HUES48 (cell line): ENCODE measurements at regions not wholly inside any gene's neighbourhood (a gene's known extent, or its start where the extent isn't known, plus 50 kb on each side); places are given as distances from the start of the nearest gene placed in this dataset.
"Not testable (repeated sequence)": the region's sequence is repeated elsewhere in the genome, so short reads cannot be mapped to it uniquely, and the experiment has no call there.

Experiments used
- H3K27ac ChIP-seq: one replicate; pipeline ENCODE4 v1.7.0; 2013; ENCODE audit warnings: low read depth, low read length, inconsistent platforms
- H3K27me3 ChIP-seq: 2 replicates; pipeline ENCODE4 v1.6.1; 2013; ENCODE audit warnings: mild to moderate bottlenecking, low read length; ENCODE audit not compliant: control insufficient read depth, insufficient read depth
- H3K36me3 ChIP-seq: 2 replicates; pipeline ENCODE4 v1.6.1; 2013; ENCODE audit warnings: low read length; ENCODE audit not compliant: control insufficient read depth, insufficient read depth
- H3K4me1 ChIP-seq: 2 replicates; pipeline ENCODE4 v1.6.1; 2013; ENCODE audit warnings: mild to moderate bottlenecking, low read length; ENCODE audit not compliant: control insufficient read depth, insufficient read depth
- H3K4me3 ChIP-seq: 2 replicates; pipeline ENCODE4 v1.5.1; 2013; ENCODE audit warnings: mild to moderate bottlenecking, low read depth, low read length
- H3K9ac ChIP-seq: 2 replicates; pipeline ENCODE4 v1.6.1; 2013; ENCODE audit warnings: mild to moderate bottlenecking, low read depth, low read length, moderate library complexity
- H3K9me3 ChIP-seq: 2 replicates; pipeline ENCODE4 v1.6.1; 2013; ENCODE audit warnings: low read length; ENCODE audit not compliant: control insufficient read depth, insufficient read depth

DNA sequence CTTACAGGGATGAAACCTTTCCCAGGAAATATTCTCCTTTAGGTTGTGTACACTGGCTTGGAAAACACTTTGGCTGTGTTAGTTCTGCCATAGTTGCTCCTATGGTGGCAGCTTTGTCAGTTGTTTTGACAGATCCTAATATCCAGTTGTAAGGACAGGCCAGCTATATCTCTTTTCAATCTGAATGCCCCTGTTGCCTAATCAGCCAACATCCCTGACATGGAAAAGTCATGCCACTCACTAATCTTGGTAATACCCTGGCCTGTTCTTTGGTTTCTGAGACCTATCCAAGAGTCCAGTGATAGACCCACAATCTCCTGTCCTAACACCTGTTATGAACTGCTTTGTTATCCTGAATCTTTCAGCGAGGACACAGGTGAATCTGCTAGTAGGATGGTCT, 148.8 kb downstream of the MRPL39 start:
- Histone ChIP-seq H3K4me3 (no peak overlapping the region), H3K9me3 (no peaks in the 10 kb centered on the region), H3K9ac (no peak overlapping the region), H3K4me1 (no peaks in the 10 kb centered on the region), H3K36me3 (no peaks in the 10 kb centered on the region), H3K27ac (no peak overlapping the region), H3K27me3 (no peaks in the 10 kb centered on the region)

DNA sequence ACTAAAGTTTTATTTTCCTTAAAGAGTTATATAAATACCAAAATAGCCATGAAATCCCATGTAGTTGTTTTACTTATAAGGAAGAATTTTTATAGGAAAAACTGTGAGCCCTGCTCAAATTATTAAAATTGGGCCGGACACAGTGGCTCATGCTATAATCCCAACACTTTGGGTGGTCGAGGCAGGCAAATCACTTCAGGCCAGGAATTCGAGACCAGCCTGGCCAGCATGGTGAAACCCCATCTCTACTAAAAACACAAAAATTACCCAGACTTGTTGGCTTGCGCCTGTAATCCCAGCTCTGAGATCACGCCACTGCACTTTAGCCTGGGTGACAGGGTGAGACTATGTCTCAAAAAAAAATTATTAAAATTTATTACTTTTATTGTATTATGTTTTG, 149.3 kb downstream of the MRPL39 start:
- no peak overlapping the region for H3K9ac ChIP-seq
- no peak overlapping the region for H3K4me3 ChIP-seq
- H3K36me3 ChIP-seq: no peaks in the 10 kb centered on the region
- H3K9me3 ChIP-seq: no peaks in the 10 kb centered on the region
- H3K4me1 ChIP-seq: no peaks in the 10 kb centered on the region
- H3K27ac ChIP-seq: no peak overlapping the region
- H3K27me3 ChIP-seq: no peaks in the 10 kb centered on the region

DNA sequence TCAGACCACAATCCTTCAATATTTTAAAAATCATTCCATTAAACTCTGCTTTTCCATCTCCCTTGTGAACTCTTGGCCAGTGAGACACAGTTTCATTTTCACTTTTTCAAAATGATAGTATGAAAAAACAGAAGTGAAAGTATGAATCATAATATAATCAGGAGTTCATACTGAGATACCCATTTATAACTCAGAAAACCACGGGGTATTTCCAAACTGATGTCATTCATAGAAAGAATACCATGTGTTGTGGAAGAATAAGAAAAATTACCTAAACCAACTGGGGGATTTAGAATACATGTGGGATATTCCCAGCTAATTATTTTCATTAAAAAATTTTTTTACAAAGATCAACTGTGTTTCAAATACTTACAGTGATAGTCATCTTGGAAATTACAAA, 149.9 kb downstream of the MRPL39 start:
- Histone ChIP-seq H3K9me3 (no peaks in the 10 kb centered on the region), H3K4me3 (no peak overlapping the region), H3K27me3 (no peaks in the 10 kb centered on the region), H3K4me1 (no peaks in the 10 kb centered on the region), H3K27ac (no peak overlapping the region), H3K9ac (no peak overlapping the region), H3K36me3 (no peaks in the 10 kb centered on the region)

GRCh38 chr21:25456672-25457071, 150.6 kb downstream of the MRPL39 start:
- Histone ChIP-seq H3K9me3 (no peaks in the 10 kb centered on the region), H3K9ac (no peak overlapping the region), H3K4me1 (no peaks in the 10 kb centered on the region)

DNA sequence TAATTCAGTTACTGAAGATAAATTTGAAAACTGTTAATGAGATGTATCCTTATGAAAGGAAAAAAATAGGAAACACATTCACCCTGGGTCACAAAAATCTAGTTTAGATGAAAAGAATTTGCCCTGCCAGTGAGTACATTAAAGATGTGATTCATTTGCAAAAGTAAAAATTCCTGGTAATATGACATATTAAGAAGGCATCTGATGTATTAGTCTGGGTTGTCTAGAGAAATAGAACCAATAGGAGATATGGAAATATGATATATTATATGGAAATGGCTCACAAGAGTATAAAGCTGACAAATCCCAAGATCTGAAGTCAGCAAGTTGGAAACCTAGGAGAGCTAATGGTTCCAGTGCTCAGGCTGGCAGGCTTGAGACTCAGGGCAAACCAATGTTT, 153.8 kb downstream of the MRPL39 start:
- Histone ChIP-seq H3K27me3 (no peaks in the 10 kb centered on the region), H3K9me3 (peaks cover 6% of the 10 kb centered on the region; the same call in 1 of the 2 replicates), H3K27ac (no peak overlapping the region), H3K4me3 (no peak overlapping the region), H3K9ac (no peak overlapping the region), H3K4me1 (no peaks in the 10 kb centered on the region), H3K36me3 (no peaks in the 10 kb centered on the region)

More at GRCh38 chr21:25456672-25457071, 150.6 kb downstream of the MRPL39 start:
- Histone ChIP-seq H3K36me3 (no peaks in the 10 kb centered on the region), H3K27me3 (no peaks in the 10 kb centered on the region), H3K27ac (no peak overlapping the region), H3K4me3 (no peak overlapping the region)

DNA sequence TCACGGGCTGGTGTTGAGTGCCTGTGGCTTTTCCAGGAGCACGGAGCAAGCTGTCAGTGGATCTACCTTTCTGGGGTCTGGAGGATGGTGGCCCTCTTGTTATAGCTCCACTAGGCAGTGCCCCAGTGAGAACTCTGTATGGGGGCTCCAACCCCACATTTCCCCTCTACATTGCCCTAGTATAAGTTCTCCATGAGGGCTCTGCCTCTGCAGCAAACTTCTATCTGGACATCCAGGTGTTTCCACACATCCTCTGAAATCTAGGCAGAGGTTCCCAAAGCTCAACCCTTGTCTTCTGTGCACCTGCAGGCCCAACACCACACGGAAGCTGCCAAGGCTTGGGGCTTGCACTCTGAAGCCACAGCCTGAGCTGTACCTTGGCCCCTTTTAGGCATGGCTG, 157.3 kb downstream of the MRPL39 start:
- H3K4me1 ChIP-seq: no peaks in the 10 kb centered on the region
- no peak overlapping the region for H3K27ac ChIP-seq

GRCh38 chr21:25441835-25442234, 165.4 kb downstream of the MRPL39 start:
- Histone ChIP-seq H3K27ac (no peak overlapping the region), H3K4me1 (no peaks in the 10 kb centered on the region), H3K27me3 (no peaks in the 10 kb centered on the region), H3K4me3 (no peak overlapping the region), H3K36me3 (no peaks in the 10 kb centered on the region), H3K9me3 (no peaks in the 10 kb centered on the region), H3K9ac (no peak overlapping the region)

More for the DNA sequence above, 157.3 kb downstream of the MRPL39 start:
- Histone ChIP-seq H3K9ac (no peak overlapping the region), H3K4me3 (no peak overlapping the region), H3K36me3 (no peaks in the 10 kb centered on the region), H3K27me3 (no peaks in the 10 kb centered on the region), H3K9me3 (peaks cover 6% of the 10 kb centered on the region; the same call in 1 of the 2 replicates)

- H3K9me3 ChIP-seq, H3K36me3 ChIP-seq, H3K4me1 ChIP-seq, H3K4me3 ChIP-seq, H3K27ac ChIP-seq, H3K9ac ChIP-seq, H3K27me3 ChIP-seq: not testable (repeated sequence)
These were observed 169.8 kb downstream of the MRPL39 start for GRCh38 chr21:25437465-25437864.

DNA sequence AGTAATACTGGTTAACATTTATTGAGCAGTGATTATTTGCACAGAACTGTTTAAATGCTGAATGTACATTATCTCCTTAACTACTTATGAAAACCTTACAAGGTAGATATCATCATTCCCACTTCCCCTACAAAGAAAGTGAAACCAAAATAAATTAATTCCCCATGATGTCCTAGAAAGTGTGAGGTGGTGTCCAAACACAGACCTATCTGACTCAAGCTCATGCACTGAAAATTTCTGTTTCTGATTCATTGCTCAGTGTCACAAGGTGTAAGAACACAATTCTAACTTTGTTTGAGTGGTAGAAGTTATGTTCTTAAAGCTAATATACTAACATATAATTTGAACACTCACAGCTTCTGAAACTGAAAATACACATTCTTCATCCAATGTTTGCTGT, 178.7 kb downstream of the MRPL39 start:
- H3K27me3 ChIP-seq: no peaks in the 10 kb centered on the region
- H3K27ac ChIP-seq: no peak overlapping the region
- no peak overlapping the region for H3K9ac ChIP-seq
- no peaks in the 10 kb centered on the region for H3K9me3 ChIP-seq
- H3K4me1 ChIP-seq: no peaks in the 10 kb centered on the region
- no peaks in the 10 kb centered on the region for H3K36me3 ChIP-seq
- no peak overlapping the region for H3K4me3 ChIP-seq

- Histone ChIP-seq H3K36me3 (no peaks in the 10 kb centered on the region), H3K27me3 (no peaks in the 10 kb centered on the region), H3K4me3 (no peak overlapping the region), H3K9me3 (no peaks in the 10 kb centered on the region), H3K9ac (no peak overlapping the region), H3K27ac (no peak overlapping the region), H3K4me1 (no peaks in the 10 kb centered on the region)
These were observed 179.5 kb downstream of the MRPL39 start for GRCh38 chr21:25427828-25428227.

GRCh38 chr21:25426580-25426979, 180.7 kb downstream of the MRPL39 start:
- no peak overlapping the region for H3K27ac ChIP-seq
- no peaks in the 10 kb centered on the region for H3K36me3 ChIP-seq
- no peak overlapping the region for H3K4me3 ChIP-seq
- no peaks in the 10 kb centered on the region for H3K9me3 ChIP-seq
- H3K4me1 ChIP-seq: no peaks in the 10 kb centered on the region
- no peak overlapping the region for H3K9ac ChIP-seq
- no peaks in the 10 kb centered on the region for H3K27me3 ChIP-seq

GRCh38 chr21:25425156-25425555, 182.1 kb downstream of the MRPL39 start:
- Histone ChIP-seq H3K4me1 (no peaks in the 10 kb centered on the region), H3K27me3 (no peaks in the 10 kb centered on the region), H3K4me3 (no peak overlapping the region), H3K9ac (no peak overlapping the region), H3K36me3 (no peaks in the 10 kb centered on the region), H3K27ac (no peak overlapping the region), H3K9me3 (no peaks in the 10 kb centered on the region)
